GM18517 (cell line): ENCODE measurements at regions not wholly inside any gene's neighbourhood (a gene's known extent, or its start where the extent isn't known, plus 50 kb on each side); places are given as distances from the start of the nearest gene placed in this dataset.

Source experiments
- ATAC-seq: cut with Tn5 transposase; IDR thresholded peaks from one replicate; pipeline ENCODE4 v1.9.1; 2021; ENCODE audit warnings: mild to moderate bottlenecking, moderate library complexity; ENCODE audit not compliant: unreplicated experiment

DNA sequence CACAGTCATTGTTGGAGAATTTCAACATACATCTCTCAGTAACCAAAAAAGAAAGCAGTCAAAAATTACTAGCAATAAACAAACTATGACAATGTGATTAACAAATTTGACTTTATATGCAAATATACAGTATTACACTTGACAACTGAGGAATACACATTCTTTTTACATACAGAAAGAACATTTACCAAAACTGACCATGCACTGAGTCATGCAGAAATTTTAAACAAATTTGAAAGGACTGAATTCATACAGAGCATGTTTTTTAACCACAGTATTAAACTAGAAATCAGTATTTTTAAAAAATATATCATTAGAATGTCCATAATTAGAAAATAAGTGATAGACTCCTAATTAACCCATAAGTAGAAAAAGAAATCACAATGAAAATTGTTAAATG lies 420.1 kb downstream of the TBC1D4 start:
- ATAC-seq, result no peak

DNA sequence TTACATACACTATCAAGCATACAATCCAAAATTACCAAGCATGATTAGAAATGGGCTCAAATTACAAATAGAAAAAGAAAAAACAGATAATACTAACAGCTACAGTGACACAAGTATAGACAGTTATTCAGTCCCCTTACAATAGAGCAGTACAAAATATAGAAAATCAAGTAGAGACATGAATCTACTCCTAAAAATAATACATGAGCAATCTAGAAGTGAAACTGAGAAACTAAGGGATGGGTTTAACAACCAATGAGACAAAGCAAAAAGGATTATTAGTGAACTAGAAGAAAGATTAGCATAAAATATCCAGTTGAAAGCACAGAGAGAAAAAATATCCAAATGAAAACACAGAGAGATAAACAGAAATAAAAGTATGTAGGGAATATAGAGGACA lies 426.7 kb downstream of the TBC1D4 start:
- no peak for ATAC-seq

DNA sequence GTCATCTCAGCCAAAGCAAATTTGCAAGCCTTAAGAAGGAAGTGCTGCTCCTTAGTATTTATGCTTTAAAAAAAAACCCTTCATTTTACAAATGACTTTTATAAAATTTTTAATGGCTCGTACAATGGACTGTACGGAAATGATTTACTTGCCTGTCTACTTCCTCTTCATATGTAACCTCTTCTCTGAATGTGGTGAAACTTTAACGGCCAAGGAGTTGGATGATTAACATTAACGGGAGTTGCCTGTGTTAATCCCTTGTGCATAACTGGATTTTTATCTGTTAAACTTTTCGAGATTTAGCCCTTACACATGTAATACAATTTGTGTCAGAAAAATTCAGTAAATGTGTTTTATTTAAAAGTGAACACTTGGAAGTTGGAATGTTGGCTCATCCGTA lies 429.4 kb downstream of the TBC1D4 start:
- no peak for ATAC-seq

DNA sequence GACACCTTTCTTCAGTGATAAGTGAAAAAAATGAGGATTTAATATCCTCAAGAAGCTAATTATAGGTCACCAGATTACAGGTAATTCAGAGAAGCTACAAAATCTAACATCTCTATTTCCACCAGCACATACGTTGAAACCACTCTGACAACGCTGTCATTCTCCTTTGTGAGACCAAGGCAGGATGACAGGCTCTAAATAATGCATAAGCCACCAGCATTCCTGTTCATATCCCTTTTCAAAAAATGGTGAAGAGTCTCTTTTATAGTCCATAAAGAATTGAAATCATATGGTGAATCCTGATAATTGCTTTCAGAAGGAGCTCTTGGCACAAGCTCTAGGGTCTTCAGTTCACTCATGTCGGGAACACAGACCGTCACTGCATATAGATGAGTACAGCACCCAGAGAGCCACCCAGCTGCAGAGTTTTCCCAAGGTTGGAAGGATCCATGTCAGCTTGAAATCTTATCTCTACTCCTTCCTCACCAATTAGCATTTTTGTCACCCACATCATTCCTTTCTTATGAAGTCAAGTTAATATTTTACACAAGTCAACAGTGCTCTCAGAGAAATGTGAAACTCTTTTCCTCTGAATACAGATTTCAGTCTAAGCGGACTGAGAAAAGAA lies 431.4 kb downstream of the TBC1D4 start:
- no peak for ATAC-seq

DNA sequence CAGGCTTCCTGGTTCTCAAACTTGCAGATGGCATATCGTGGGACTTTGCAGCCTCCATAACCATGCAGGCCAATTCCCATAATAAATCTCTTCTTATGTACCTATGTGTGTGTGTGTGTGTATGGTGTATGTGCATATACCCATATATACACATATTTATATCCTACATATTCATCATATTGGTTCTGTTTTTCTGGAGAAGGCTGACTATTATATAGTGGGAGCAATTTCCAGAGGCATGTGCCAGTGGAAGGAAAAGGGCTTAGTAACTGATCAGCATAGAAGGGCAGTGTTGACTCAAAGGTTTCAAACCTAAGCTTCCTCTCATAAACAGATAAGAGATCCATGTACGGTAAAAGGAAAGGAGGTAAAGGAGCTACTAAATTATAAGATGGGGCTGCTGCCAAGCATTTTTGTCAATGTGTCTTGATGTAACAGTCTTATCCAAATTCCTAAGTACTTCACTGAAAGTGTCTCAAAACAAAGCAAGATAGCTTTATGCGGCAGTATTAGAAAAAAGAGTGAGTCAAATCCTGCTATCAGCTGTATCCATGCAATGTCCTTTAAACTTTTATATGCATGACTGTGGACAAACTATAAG lies 432.1 kb downstream of the TBC1D4 start:
- ATAC-seq, result no peak

DNA sequence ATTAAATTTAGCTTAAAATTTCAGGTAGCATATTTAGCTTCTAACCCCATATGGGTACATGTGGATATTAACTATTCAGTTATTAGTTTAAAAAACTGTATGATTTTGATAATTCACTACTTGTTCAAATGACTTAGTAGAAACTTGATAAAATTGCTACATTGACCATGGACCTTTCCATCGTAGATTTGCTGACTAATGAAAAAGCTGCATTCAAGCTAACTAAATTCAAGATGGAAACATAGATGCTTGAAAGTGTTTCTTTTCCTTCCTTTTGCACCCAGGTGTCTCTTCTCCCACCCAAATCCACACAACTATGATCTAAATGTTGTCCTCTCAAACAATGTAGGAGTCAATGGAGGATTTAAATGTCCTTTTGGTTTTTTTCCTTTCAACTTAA lies 439.2 kb downstream of the TBC1D4 start:
- ATAC-seq, result no peak

DNA sequence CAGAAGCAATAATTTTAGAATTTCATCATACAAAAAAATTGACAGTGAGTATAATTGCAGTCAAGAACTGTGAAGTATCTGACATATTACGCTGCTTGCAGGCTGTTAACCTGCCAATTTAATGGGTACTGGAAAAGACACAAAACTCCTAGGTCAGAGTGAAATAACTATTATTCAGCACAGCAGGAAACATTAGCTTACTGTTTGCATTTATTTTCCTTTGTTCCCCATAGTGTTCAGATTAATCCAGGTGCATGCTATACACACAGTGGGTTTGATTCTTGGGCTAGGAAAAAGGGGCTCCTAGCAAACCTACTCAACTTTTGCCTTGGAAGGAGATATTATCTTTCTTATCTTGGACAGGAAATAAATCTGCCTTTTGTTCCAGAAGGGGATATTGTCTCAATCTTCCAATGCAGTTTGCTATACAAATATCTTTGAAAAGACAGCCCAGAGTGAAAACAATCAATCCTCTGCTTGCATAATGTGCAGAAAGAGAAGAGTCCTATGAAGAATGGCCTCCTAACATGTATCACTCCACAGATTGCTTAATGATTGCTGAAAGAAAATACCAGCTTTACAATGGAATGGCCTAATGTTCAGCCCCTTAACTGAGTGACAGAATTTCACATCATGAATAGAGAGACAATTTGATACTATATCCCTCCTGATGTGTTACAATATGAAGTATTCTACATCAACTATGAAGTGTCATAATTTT lies 443.4 kb downstream of the TBC1D4 start:
- no peak for ATAC-seq

DNA sequence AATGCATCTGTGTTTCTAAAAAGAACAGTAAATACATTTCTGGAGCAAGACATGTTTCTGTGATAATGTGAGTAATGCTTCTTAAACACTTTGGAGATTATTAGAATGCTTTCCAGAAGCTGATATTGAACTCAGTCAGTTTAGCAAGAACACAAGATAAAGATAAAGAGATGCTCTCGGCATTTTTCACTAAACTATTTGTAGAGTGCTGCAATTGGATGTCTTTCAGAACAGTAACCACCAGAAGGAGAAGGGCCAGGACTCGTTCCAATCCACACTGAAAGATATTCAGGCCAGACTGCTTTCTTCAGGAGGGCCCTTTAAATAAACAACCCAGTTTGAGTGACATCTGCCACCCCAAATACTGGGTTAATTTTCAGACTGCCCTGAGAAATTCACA lies 456.0 kb downstream of the TBC1D4 start:
- ATAC-seq, result no peak

DNA sequence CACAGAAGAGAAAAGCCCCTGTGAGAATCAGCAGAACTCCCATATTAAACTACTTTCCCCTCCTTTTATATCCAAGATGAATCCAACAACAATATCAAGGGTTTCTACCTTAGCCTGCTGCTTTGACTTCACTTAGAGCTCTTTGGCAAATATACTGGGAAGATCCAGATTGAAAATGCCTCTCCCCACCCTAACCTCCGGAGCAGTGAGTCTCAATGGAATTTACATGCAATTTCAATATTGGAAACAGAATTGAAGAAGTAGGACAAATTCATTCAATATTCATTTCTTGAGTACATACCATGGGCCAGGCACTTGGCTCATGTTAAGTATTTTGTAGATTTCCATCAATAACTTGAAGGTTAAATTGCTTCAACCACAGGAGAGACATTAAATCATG lies 457.4 kb downstream of the TBC1D4 start:
- no peak for ATAC-seq

DNA sequence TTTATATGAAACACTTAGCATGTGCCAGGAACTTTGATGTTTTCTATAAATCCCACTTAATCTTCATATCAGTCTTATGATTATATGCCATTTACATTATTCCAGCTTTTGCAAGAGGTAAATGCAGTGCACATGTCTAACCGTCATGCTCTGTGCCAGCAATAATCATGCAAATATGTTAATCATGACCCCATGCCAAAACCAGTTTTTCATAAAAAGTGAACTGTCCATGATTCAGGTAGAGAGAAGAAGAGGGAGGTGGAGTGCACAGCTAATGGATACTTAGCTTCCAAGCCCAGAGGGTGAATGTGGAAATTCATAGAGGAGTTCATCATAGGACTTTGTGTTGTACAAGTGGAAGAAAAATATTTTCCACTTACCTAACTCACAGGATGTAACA lies 458.4 kb downstream of the TBC1D4 start:
- no peak for ATAC-seq

DNA sequence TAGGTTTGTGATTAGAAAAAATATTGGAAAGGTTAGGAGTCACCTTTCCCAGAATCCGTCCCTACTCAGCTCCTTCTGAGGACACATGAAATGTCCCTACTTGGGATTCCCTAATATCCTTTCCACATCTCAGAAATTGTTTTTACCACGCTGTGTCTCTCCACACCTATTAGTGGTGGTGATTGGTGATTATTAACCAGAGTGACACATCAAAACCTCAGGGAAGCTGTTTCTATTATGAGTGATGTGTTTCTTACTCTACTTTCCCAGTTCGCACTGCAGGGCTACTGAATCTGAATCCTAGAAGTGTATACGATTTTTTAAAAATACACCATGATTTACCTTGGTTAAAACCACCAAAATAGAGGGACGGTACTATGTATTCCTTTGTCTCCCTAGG lies 460.8 kb downstream of the TBC1D4 start:
- ATAC-seq, result no peak

DNA sequence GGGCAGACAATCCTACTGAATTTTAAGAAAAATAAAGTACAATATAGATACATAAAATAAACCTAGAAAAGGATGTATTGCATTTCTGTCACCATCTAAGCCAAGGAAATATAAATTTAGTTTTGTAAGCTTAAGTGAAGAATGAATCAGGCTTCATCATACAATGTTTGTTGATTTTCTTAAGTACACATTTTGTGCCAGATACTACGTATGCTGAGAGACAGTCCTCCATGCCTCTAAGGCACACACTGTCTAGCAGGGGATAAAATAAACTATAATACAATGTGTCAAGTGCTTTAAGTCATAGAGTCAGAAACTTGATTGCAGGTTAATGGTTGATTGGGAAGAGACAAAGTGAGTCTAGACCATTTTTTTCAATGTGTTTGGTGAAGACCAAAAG lies 465.7 kb downstream of the TBC1D4 start:
- no peak for ATAC-seq

DNA sequence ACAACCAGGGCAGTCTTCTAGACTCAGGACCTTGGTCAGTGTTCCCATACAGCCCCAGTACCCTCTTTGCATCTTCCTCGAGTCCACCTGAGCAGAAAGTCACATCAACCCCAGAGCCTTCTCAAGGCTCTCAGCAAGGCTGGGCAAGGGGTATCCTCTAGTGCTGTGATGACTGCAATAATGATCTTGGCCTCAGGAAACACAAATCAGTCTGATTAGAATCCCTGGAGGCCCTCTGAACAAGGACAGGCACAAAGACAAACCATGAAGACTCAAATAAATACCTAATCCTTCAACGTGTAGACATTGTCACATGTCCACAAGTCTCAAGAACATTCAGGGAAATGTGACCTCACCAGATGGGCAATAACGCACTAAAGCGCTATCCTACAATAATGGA lies 468.2 kb downstream of the TBC1D4 start:
- no peak for ATAC-seq

DNA sequence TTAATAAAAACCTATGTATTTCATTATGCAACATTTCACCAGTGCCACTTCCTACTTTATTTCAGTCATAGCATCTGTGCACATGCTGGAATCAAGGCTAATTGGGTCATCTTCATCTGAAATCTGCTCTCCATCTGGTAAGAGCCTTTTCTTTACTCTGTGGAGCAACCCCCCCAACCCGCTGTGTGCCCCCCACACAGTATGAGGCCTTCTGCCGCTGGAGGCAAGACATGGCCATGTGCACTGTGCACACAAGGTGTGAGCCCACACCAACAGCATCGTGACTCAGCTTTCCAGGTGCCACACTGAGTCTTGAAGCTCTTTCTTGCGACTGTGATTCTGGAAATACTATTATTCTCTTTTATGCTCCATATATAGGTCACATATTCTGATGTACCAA lies 471.0 kb downstream of the TBC1D4 start:
- ATAC-seq, result no peak

DNA sequence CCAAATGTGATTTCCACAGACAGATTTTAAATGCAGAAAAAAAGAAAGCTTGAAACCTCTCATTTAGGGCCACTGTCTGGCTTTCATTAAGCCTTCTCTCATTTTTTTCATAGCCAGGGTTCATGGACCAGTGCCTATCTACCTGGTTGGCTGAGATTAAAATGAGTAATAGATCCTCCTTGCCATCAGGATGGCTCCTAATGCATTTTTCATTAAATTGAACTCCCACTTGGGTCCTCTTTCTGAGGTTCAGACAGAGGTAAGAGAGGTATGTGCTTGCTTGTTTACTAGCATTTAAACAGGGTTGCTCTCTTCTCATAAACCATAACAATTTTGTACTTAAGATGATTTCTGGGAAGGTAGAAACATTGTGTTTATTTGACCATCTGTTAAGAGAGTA lies 473.0 kb downstream of the TBC1D4 start:
- no peak for ATAC-seq

DNA sequence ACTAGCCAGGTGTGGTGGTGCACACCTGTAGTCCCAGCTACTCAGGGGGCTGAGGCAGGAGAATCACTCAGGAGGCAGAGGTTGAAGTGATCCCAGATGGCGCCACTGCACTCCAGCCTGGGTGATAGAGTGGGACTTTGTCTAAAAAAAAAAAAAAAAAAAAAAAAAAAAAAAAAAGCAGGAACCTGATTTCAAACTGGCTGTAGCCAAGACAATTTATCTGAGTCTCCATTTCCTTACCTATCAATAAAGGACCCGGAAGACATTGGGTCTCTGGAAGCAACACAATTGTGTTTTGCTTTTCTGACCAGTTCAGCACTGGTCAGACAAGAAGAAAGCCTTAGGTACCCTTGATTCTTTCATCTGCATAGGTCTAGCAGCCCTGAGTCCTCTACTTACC lies 491.0 kb downstream of the TBC1D4 start:
- ATAC-seq, result no peak

DNA sequence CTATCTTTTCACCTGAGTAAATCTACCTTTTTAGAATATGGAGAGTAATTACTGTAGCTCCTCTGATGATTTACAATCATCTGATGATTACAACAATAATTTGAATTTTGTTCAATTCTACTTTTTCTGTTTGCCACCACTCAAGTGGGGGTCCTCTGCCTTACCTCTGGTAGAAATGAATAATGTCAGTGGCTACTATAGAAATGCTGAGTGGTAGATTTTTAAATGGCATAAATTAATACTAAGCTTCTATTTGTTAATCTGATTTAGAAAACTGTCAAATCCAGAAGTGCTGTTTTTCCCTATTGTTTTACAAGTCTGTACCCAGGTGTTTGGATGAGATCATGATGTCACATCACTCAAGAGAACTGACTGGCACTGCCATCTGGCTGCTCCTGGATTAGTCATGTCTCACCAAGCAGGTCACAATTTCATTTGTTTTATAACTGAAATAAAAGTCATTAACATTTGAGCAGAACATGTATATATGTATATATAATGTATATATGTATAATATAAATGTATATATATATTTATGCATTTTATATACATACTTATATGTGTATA lies 494.8 kb downstream of the TBC1D4 start:
- ATAC-seq, result no peak

DNA sequence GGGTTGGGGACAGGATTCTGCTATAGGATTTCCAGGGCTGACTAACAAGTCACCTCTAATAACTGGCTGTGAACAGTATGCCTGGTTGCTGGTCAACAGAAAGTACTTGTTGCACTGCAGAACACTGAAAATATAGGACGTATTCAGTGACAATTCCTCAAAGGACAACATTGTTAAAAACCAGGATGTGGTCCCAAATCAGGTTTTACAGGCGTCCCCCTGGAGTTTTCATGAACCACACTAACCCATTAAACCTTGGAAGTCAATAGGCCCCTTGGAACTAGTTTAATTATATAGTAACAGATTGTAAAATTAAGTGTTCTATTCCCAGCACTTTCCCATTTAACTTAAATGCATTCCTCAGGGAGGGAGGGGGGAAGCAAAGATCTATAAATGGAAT lies 495.4 kb downstream of the TBC1D4 start:
- ATAC-seq, result no peak

DNA sequence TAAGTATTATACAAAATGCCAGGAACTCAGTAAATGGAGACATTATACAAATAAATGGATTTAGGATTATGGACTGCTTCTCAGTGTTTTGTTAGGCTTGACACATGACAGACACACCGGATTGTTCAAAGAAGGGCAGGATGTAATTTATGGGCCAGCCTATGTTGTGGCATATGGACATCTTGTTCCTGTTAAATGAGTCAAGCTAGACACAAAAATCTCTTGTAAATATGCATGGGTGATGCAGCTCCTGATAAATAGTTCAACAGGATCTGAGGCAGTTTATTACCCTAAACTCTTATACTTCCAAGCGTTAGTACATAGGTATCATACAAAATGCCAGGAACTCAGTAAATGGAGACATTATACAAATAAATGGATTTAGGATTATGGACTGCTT lies 502.3 kb downstream of the TBC1D4 start:
- no peak for ATAC-seq

DNA sequence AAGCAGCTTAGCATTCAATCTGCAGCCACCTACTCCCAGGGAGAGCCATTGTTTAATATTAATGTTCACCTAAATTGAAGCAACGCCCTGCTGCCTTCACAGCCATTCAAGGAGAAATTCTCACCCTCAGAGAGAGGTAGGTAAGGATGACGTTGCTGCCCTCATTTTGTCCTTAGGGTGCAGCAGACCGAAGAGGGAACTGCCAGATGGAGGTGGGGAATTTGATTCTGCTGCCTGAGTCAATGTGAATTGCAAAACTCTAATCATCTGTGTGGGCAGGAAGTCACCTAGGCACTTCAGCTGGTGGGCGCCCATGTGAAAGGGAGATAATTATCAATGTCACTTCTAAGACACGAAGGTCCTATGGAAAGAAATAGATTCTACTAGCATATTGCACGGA lies 503.4 kb downstream of the TBC1D4 start:
- ATAC-seq, result no peak

DNA sequence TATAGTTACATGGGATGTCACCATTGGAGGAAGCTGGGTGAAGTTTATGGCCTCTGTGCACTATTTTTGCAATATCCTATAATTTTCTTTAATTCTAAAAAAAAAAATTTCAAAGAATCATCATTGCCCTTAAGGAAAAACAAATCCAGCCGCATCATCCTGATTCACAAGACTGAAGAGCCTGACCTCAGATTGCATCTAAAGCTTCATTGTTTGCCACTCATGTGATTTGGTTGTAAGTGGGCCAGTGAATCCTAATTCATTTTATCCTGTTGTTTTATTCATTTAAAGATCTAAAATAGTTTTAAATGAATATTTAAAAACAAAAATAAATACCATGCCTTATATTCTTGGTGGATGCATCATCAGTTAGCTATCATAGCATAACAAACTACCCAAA lies 504.5 kb downstream of the TBC1D4 start:
- no peak for ATAC-seq

DNA sequence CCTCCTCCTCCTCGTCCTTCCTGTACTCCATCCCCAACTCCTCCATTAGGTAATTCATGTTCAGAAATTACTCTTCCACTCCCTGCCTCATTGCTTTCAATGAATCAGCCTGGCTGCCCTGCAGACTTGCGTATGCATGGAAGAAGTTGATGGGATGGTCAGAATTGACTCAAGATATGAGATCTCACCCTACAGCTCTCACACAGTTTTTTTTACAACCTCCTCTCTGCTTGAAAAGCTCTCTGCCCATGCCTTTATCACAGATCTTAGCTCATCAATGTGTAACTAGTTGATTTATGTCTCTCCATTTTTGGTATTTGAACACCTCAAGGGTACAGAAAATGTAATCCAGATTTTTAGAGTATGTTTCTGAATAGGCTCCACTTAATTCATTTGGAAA lies 506.9 kb downstream of the TBC1D4 start:
- ATAC-seq, result no peak
